ENCODE measurements at regions not wholly inside any gene's neighbourhood (a gene's known extent, or its start where the extent isn't known, plus 50 kb on each side); places are given as distances from the start of the nearest gene placed in this dataset.

GRCh38 chr12:77401770-77402081 lies 336.4 kb upstream of the E2F7 start:
- H4K5ac ChIP-seq (ENCODE audit: insufficient read length, low read depth, low read length) = no peak overlapping the region
- H3K4me1 ChIP-seq (ENCODE audit: insufficient read depth, low read length) = no peaks in the 10 kb centered on the region; the same call in 1 of the 2 replicates
- no peak overlapping the region for H3K9ac ChIP-seq (ENCODE audit: extremely low read depth, insufficient read length, low read length)
- Mint-ChIP-seq H3K27ac (no peak overlapping the region), H3K4me3 (no peak overlapping the region), H3K4me1 (peaks cover 18 to 19% of the 10 kb centered on the region in 2 experiments), H3K9me3 (no peaks in the 10 kb centered on the region), H3K27me3 (ENCODE audit: low read depth) (no peaks in the 10 kb centered on the region), H3K36me3 (ENCODE audit: insufficient read depth in 1 of 3, low read depth in 3 of 3) (no peaks in the 10 kb centered on the region)
- H3K23ac ChIP-seq (ENCODE audit: insufficient read length, low read depth, low read length) = no peak overlapping the region
- H3K79me1 ChIP-seq (ENCODE audit: insufficient read depth, low read depth, low read length, poor library complexity, severe bottlenecking) = no peaks in the 10 kb centered on the region
- no peak overlapping the region for H3K4ac ChIP-seq (ENCODE audit: low read depth, low read length)
- no peak overlapping the region for H3K4me2 ChIP-seq (ENCODE audit: insufficient read depth, insufficient read length, low read length)
- H4K91ac ChIP-seq (ENCODE audit: insufficient read length, low read depth, low read length) = no peak overlapping the region
- no peaks in the 10 kb centered on the region; the same call in 1 of the 2 replicates for H3K79me2 ChIP-seq (ENCODE audit: insufficient read depth, low read length)
- H3K23me2 ChIP-seq (ENCODE audit: insufficient read length, low read depth, low read length, poor library complexity, severe bottlenecking) = no peaks in the 10 kb centered on the region
- H3K18ac ChIP-seq (ENCODE audit: insufficient read length, low read depth, low read length) = no peak overlapping the region
- no peak overlapping the region for H3K27ac ChIP-seq (ENCODE audit: insufficient read length, low read depth, low read length)
- no peak overlapping the region for H4K8ac ChIP-seq (replicated peaks; ENCODE audit: insufficient read length, low read depth, low read length)
- no peak for DNase-seq
- H3K56ac ChIP-seq (ENCODE audit: insufficient read length, low read depth, low read length) = no peak overlapping the region
- H2BK15ac ChIP-seq (ENCODE audit: low read depth, low read length) = no peak overlapping the region
- TF ChIP-seq CTCF (conservative IDR thresholded peaks at IDR 0.05) = no peak
- H2AK5ac ChIP-seq (ENCODE audit: insufficient read length, low read length) = no peak overlapping the region
- H3K9me3 ChIP-seq (ENCODE audit: control insufficient read depth, low read depth, low read length) = no peaks in the 10 kb centered on the region
- H3K27me3 ChIP-seq (ENCODE audit: insufficient read depth, low read length) = no peaks in the 10 kb centered on the region
- no peak overlapping the region for H2BK5ac ChIP-seq (ENCODE audit: insufficient read length, low read length)
- no peak overlapping the region for H2BK20ac ChIP-seq (ENCODE audit: low read depth, low read length, poor library complexity, severe bottlenecking)
- H2BK12ac ChIP-seq (ENCODE audit: insufficient read length, low read depth, low read length) = no peak overlapping the region
- H3K14ac ChIP-seq (ENCODE audit: insufficient read depth, low read length) = no peak overlapping the region
- H2AFZ ChIP-seq (ENCODE audit: low read length) = no peak overlapping the region
- H4K20me1 ChIP-seq (ENCODE audit: control insufficient read depth, insufficient read depth, insufficient read length) = no peaks in the 10 kb centered on the region
- no peak overlapping the region for H3T11ph ChIP-seq (ENCODE audit: low read length)
- H2BK120ac ChIP-seq (ENCODE audit: low read depth, low read length, poor library complexity, severe bottlenecking) = no peak overlapping the region
